Bronchial epithelial cell (primary cell): ENCODE measurements at regions not wholly inside any gene's neighbourhood (a gene's known extent, or its start where the extent isn't known, plus 50 kb on each side); places are given as distances from the start of the nearest gene placed in this dataset.
"Not testable (repeated sequence)": the region's sequence is repeated elsewhere in the genome, so short reads cannot be mapped to it uniquely, and the experiment has no call there.

Experiments used
- DNase-seq: peaks from one replicate; pipeline ENCODE4 v3.0.0-alpha.2; 2010; ENCODE audit warnings: low read depth
- FAIRE-seq: peaks from 2 replicates; lab custom pipeline; 2011; peaks lifted over from hg19 to GRCh38; lab: Jason Lieb, UNC
- H3K27me3 ChIP-seq: 2 replicates; pipeline ENCODE4 v1.5.1; 2011; ENCODE audit warnings: low read length; ENCODE audit not compliant: control insufficient read depth, insufficient read depth
- H3K36me3 ChIP-seq: 2 replicates; pipeline ENCODE4 v1.5.1; 2011; ENCODE audit warnings: low read length; ENCODE audit not compliant: control insufficient read depth, insufficient read depth
- H3K4me3 ChIP-seq: 2 replicates; pipeline ENCODE4 v1.5.1; 2011; ENCODE audit warnings: mild to moderate bottlenecking, low read depth, low read length, control low read depth
- CTCF ChIP-seq: IDR thresholded peaks from 2 replicates; pipeline ENCODE4 v1.5.1; 2011; ENCODE audit warnings: mild to moderate bottlenecking, moderate library complexity, low read length, control low read depth, inconsistent platforms; ENCODE audit not compliant: insufficient read depth, severe bottlenecking

GRCh38 chr3:182644790-182645433 lies 148.4 kb upstream of the ATP11B start:
- FAIRE-seq (peak; percentile 82), DNase-seq (peak; percentile 94)
- Histone ChIP-seq H3K4me3 (no peak overlapping the region), H3K27me3 (no peaks in the 10 kb centered on the region), H3K36me3 (no peaks in the 10 kb centered on the region)
- no peak for TF ChIP-seq CTCF

- Histone ChIP-seq H3K36me3 (no peaks in the 10 kb centered on the region), H3K4me3 (no peak overlapping the region), H3K27me3 (no peaks in the 10 kb centered on the region)
- no peak for TF ChIP-seq CTCF
- FAIRE-seq (peak; percentile 36), DNase-seq (peak; percentile 40)
Observed at GRCh38 chr3:182650568-182651128, 142.7 kb upstream of the ATP11B start.

GRCh38 chr3:182651461-182651860 lies 141.8 kb upstream of the ATP11B start:
- no peak for TF ChIP-seq CTCF
- FAIRE-seq (no peak), DNase-seq (no peak)
- no peak overlapping the region for H3K4me3 ChIP-seq
- no peaks in the 10 kb centered on the region for H3K27me3 ChIP-seq
- H3K36me3 ChIP-seq: no peaks in the 10 kb centered on the region

GRCh38 chr3:182653065-182653464 lies 140.2 kb upstream of the ATP11B start:
- not testable (repeated sequence) for H3K27me3 ChIP-seq, FAIRE-seq, H3K4me3 ChIP-seq, DNase-seq, H3K36me3 ChIP-seq

- FAIRE-seq (no peak), DNase-seq (peak; percentile 93)
Observed at GRCh38 chr3:182668541-182668940, 124.8 kb upstream of the ATP11B start.

GRCh38 chr3:182668974-182669373 lies 124.3 kb upstream of the ATP11B start:
- peak; percentile 64 for DNase-seq
- TF ChIP-seq CTCF: no peak

More at GRCh38 chr3:182668541-182668940, 124.8 kb upstream of the ATP11B start:
- H3K4me3 ChIP-seq: no peak overlapping the region
- no peak for TF ChIP-seq CTCF
- no peaks in the 10 kb centered on the region for H3K36me3 ChIP-seq
- H3K27me3 ChIP-seq: no peaks in the 10 kb centered on the region

More at GRCh38 chr3:182668974-182669373, 124.3 kb upstream of the ATP11B start:
- Histone ChIP-seq H3K36me3 (no peaks in the 10 kb centered on the region), H3K4me3 (no peak overlapping the region), H3K27me3 (no peaks in the 10 kb centered on the region)
- FAIRE-seq: no peak
